Osteocyte (in vitro differentiated cells): ENCODE measurements at regions not wholly inside any gene's neighbourhood (a gene's known extent, or its start where the extent isn't known, plus 50 kb on each side); places are given as distances from the start of the nearest gene placed in this dataset.

Experiments
- DNase-seq: peaks from one replicate; pipeline ENCODE4 v3.0.0; 2021; ENCODE audit warnings: mixed read lengths; ENCODE audit not compliant: unreplicated experiment; ENCODE audit errors: extremely low spot score
- H3K27ac Mint-ChIP-seq: one replicate; pipeline ENCODE4 v1.8.0; 2021; ENCODE audit warnings: mild to moderate bottlenecking, mixed read lengths; ENCODE audit not compliant: unreplicated experiment
- H3K27me3 Mint-ChIP-seq: one replicate; pipeline ENCODE4 v1.8.0; 2021; ENCODE audit warnings: mixed read lengths; ENCODE audit not compliant: unreplicated experiment
- H3K36me3 Mint-ChIP-seq: one replicate; pipeline ENCODE4 v1.8.0; 2021; ENCODE audit warnings: mixed read lengths; ENCODE audit not compliant: unreplicated experiment
- H3K4me1 Mint-ChIP-seq: one replicate; pipeline ENCODE4 v1.8.0; 2021; ENCODE audit warnings: mixed read lengths; ENCODE audit not compliant: unreplicated experiment
- H3K4me3 Mint-ChIP-seq: one replicate; pipeline ENCODE4 v1.8.0; 2021; ENCODE audit warnings: mild to moderate bottlenecking, moderate library complexity, mixed read lengths; ENCODE audit not compliant: unreplicated experiment
- H3K9me3 Mint-ChIP-seq: one replicate; pipeline ENCODE4 v1.8.0; 2021; ENCODE audit warnings: mixed read lengths; ENCODE audit not compliant: unreplicated experiment
- CTCF ChIP-seq: fragments of 200-600 bp; sonication (generic); IDR thresholded peaks from 2 replicates; pipeline ENCODE4 v1.5.0; 2021; ENCODE audit warnings: antibody characterized with exemption, mild to moderate bottlenecking, moderate library complexity

DNA sequence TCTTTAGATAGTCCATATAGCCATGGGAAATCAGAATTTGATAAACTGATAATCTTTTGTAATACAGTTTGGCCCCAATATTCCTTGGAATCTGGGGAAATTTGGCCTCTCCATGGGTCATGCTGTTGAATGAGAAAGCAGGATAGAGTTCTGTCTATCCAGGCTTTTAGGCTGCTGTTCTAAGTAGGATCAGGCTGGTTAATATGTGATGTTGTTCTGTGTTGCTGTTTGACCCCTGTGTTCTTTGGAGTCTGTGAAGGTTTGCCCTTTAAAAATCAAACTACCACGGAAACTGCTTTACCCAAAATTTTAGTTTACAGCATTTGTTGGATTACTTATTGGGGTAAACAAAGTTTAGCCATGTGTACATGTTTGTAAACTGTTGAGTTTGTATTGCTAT, 114.5 kb downstream of the ZNF330 start:
- no peaks in the 10 kb centered on the region for H3K36me3 Mint-ChIP-seq
- no peaks in the 10 kb centered on the region for H3K4me1 Mint-ChIP-seq
- TF ChIP-seq CTCF = no peak
- H3K27ac Mint-ChIP-seq = no peak overlapping the region
- no peaks in the 10 kb centered on the region for H3K9me3 Mint-ChIP-seq
- no peak for DNase-seq
- H3K4me3 Mint-ChIP-seq = no peak overlapping the region
- no peaks in the 10 kb centered on the region for H3K27me3 Mint-ChIP-seq

DNA sequence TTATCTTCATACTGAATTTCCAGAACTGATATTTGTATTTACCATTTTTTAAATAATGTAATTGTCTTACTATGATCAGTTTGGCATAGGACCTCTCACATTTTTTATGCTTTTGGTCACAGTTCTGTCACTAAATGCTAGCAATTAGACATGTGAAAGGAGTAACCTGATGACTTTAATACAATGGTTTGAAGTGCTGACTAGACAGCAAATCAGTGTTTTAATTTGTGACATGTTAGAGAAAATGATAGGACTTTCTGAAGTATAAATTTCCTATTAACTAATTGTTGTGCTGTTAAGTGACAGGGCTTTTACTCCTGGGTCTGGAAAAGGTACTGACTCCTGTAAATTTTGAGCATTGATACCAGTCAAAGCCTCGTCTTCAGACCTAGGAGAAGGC, 117.5 kb downstream of the ZNF330 start:
- H3K4me1 Mint-ChIP-seq = no peaks in the 10 kb centered on the region
- H3K36me3 Mint-ChIP-seq = no peaks in the 10 kb centered on the region
- no peak overlapping the region for H3K4me3 Mint-ChIP-seq
- no peak for TF ChIP-seq CTCF
- H3K27me3 Mint-ChIP-seq = peaks cover under 1% of the 10 kb centered on the region
- no peak for DNase-seq
- H3K27ac Mint-ChIP-seq = no peak overlapping the region
- no peaks in the 10 kb centered on the region for H3K9me3 Mint-ChIP-seq

GRCh38 chr4:141339391-141339790, 118.7 kb downstream of the ZNF330 start:
- Mint-ChIP-seq H3K27ac (no peak overlapping the region), H3K36me3 (no peaks in the 10 kb centered on the region), H3K4me1 (no peaks in the 10 kb centered on the region), H3K27me3 (peaks cover 2% of the 10 kb centered on the region), H3K4me3 (no peak overlapping the region), H3K9me3 (no peaks in the 10 kb centered on the region)
- no peak for TF ChIP-seq CTCF
- no peak for DNase-seq

DNA sequence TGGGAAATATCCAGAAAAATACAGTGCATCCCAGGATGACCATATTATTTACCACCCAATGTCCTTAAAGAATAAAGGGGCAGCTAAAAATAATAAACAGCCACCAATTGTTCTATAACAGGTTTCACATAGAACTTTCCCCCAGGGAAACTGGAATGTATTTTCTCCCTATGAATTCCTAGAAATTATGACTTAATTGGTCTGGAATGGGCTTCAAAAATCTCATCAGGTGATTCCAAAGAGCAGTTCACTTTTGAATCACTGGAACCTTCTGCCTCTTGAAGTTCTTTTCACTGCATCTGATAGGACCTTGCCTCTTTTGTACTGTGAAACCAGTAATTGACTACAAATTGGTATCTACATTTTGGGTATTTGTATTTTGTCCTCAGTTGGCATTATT, 119.3 kb downstream of the ZNF330 start:
- no peak overlapping the region for H3K4me3 Mint-ChIP-seq
- no peak for DNase-seq
- TF ChIP-seq CTCF = no peak
- H3K27ac Mint-ChIP-seq = no peak overlapping the region
- H3K4me1 Mint-ChIP-seq = no peaks in the 10 kb centered on the region
- peaks cover 2% of the 10 kb centered on the region for H3K27me3 Mint-ChIP-seq
- no peaks in the 10 kb centered on the region for H3K9me3 Mint-ChIP-seq
- no peaks in the 10 kb centered on the region for H3K36me3 Mint-ChIP-seq

DNA sequence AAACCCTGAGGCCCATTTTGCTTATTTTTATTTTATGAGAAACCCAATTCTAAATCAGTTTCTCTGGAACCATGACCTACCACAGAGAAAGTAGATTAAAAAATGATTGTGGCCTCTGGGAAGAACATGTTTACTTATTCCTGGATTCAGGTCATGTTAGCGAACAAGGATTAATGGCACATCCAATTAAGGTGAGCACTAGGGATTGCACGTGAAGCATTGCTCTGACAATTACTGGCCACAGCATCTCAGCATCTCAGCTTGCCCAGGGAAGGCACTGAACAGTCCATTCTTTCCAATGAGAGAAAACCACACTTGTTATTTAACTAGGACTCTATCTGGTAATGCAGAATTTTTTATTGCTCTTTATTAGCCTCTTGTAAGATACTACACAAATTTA, 119.8 kb downstream of the ZNF330 start:
- H3K9me3 Mint-ChIP-seq = no peaks in the 10 kb centered on the region
- H3K27ac Mint-ChIP-seq = no peak overlapping the region
- peaks cover 2% of the 10 kb centered on the region for H3K27me3 Mint-ChIP-seq
- TF ChIP-seq CTCF = no peak
- H3K4me3 Mint-ChIP-seq = no peak overlapping the region
- H3K4me1 Mint-ChIP-seq = no peaks in the 10 kb centered on the region
- no peak for DNase-seq
- no peaks in the 10 kb centered on the region for H3K36me3 Mint-ChIP-seq
